ENCODE measurements at regions not wholly inside any gene's neighbourhood (a gene's known extent, or its start where the extent isn't known, plus 50 kb on each side); places are given as distances from the start of the nearest gene placed in this dataset.
A peak's percentile ranks its signal among the peaks of the same experiment; 100 is the strongest.

GRCh38 chr16:86041807-86042206 lies 142.8 kb downstream of the IRF8 start:
- H3K27me3 ChIP-seq (replicated peaks; ENCODE audit: control insufficient read depth, insufficient read depth, low read length), result no peaks in the 10 kb centered on the region; the same call in none of the 2 replicates

GRCh38 chr16:86042393-86042792 lies 143.4 kb downstream of the IRF8 start:
- no peaks in the 10 kb centered on the region; the same call in none of the 2 replicates for H3K27me3 ChIP-seq (replicated peaks; ENCODE audit: control insufficient read depth, insufficient read depth, low read length)
- no peaks in the 10 kb centered on the region for H3K36me3 ChIP-seq (ENCODE audit: control insufficient read depth, insufficient read depth, low read length)
- TF ChIP-seq, protein P1, sequence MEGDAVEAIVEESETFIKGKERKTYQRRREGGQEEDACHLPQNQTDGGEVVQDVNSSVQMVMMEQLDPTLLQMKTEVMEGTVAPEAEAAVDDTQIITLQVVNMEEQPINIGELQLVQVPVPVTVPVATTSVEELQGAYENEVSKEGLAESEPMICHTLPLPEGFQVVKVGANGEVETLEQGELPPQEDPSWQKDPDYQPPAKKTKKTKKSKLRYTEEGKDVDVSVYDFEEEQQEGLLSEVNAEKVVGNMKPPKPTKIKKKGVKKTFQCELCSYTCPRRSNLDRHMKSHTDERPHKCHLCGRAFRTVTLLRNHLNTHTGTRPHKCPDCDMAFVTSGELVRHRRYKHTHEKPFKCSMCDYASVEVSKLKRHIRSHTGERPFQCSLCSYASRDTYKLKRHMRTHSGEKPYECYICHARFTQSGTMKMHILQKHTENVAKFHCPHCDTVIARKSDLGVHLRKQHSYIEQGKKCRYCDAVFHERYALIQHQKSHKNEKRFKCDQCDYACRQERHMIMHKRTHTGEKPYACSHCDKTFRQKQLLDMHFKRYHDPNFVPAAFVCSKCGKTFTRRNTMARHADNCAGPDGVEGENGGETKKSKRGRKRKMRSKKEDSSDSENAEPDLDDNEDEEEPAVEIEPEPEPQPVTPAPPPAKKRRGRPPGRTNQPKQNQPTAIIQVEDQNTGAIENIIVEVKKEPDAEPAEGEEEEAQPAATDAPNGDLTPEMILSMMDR (IDR thresholded peaks at IDR 0.05; ENCODE audit: insufficient read depth, low read length, poor library complexity, severe bottlenecking), result no peak
- DNase-seq (ENCODE audit: extremely low read depth, insufficient read length), result no peak
- H3K4me3 ChIP-seq (replicated peaks; ENCODE audit: low read depth, low read length), result no peak overlapping the region

More at GRCh38 chr16:86041807-86042206, 142.8 kb downstream of the IRF8 start:
- Histone ChIP-seq H3K4me3 (replicated peaks; ENCODE audit: low read depth, low read length) (no peak overlapping the region), H3K36me3 (ENCODE audit: control insufficient read depth, insufficient read depth, low read length) (no peaks in the 10 kb centered on the region)
- no peak for DNase-seq (ENCODE audit: extremely low read depth, insufficient read length)
- TF ChIP-seq, protein P1 (IDR thresholded peaks at IDR 0.05; ENCODE audit: insufficient read depth, low read length, poor library complexity, severe bottlenecking), result no peak

DNA sequence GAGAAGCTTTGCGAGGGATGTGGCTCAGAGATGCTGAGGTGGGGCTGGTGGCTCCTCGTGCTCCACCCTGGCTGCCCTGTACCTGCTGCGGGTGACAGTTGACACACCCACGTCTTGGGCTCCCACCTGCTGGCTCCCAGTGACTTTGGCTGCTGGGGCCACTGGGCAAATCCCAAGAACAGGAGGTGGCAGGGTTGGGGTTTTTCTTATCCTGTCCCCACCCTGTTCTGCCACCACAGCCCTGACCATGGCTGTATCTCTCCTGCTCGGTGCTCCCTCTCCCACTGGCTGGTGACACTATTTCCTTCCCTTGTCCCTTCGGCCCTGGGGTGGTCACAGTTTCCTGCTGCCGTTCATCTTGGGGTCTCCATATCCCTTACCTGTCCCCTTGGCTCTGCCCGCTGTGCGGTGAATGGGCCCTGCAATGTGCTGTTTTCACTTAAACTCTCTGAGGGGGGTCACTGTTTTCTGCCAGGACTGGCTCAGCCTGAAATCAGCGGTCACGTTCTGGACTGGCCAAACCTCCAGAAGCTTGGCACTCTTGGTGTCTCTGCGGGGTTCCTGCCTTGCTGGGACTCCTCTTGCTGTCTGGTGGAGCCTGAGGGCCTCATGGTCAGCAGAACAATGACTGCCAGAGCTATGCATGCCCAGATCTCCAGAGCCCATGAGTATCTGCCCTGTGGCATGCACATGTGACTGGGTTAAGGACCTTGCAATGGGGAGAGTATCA lies 144.2 kb downstream of the IRF8 start:
- TF ChIP-seq, protein P1 (IDR thresholded peaks at IDR 0.05; ENCODE audit: insufficient read depth, low read length, poor library complexity, severe bottlenecking), result no peak
- Histone ChIP-seq H3K27me3 (replicated peaks; ENCODE audit: control insufficient read depth, insufficient read depth, low read length) (no peaks in the 10 kb centered on the region; the same call in none of the 2 replicates), H3K36me3 (ENCODE audit: control insufficient read depth, insufficient read depth, low read length) (no peaks in the 10 kb centered on the region), H3K4me3 (replicated peaks; ENCODE audit: low read depth, low read length) (no peak overlapping the region)
- DNase-seq (ENCODE audit: extremely low read depth, insufficient read length), result no peak

- peak; percentile 31 for DNase-seq (ENCODE audit: extremely low read depth, insufficient read length)
- Histone ChIP-seq H3K4me3 (replicated peaks; ENCODE audit: low read depth, low read length) (no peak overlapping the region), H3K27me3 (replicated peaks; ENCODE audit: control insufficient read depth, insufficient read depth, low read length) (no peaks in the 10 kb centered on the region; the same call in none of the 2 replicates), H3K36me3 (ENCODE audit: control insufficient read depth, insufficient read depth, low read length) (no peaks in the 10 kb centered on the region)
- TF ChIP-seq, protein P1 (IDR thresholded peaks at IDR 0.05; ENCODE audit: insufficient read depth, low read length, poor library complexity, severe bottlenecking), result peak; percentile 68
Measured at GRCh38 chr16:86044241-86044671, 145.3 kb downstream of the IRF8 start.

DNA sequence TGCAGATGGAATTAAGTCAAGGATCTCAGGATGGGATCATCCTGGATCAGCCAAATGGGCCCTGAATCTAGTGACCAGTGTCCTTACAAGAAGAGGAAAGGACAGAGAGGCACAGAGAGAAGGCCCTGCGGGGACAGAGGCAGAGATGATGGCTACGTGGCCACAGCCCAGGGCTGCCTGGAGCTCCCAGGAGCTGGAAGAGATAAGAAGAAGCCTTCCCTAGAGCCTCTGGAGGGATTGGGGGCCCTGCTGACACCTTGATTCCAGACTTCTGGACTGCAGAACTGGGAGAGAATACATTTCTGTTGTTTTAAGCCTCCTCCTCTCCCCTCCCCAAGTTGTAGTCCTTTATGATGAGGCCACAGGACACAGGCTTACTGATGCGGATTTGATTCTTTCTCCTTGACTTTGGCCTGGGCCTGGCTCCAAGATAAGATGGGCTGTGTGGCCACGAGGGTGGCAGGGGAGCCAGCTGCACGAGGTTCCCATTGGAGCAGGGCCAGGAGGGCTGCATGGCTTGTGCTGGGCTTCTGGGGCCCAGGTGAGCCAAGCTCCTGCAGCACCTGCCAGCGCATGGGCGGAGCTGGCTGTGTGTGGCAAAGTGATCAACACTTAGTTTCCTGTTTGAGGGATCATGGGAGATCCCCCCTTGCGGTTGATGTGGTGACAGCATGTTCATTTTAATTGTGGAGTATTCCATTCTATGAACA lies 146.1 kb downstream of the IRF8 start:
- Histone ChIP-seq H3K27me3 (replicated peaks; ENCODE audit: control insufficient read depth, insufficient read depth, low read length) (no peaks in the 10 kb centered on the region; the same call in none of the 2 replicates), H3K36me3 (ENCODE audit: control insufficient read depth, insufficient read depth, low read length) (no peaks in the 10 kb centered on the region), H3K4me3 (replicated peaks; ENCODE audit: low read depth, low read length) (no peak overlapping the region)
- DNase-seq (ENCODE audit: extremely low read depth, insufficient read length), result no peak
- TF ChIP-seq, protein P1 (IDR thresholded peaks at IDR 0.05; ENCODE audit: insufficient read depth, low read length, poor library complexity, severe bottlenecking), result no peak

Data from GM06990 (cell line).